MM.1S (cell line): ENCODE measurements at regions not wholly inside any gene's neighbourhood (a gene's known extent, or its start where the extent isn't known, plus 50 kb on each side); places are given as distances from the start of the nearest gene placed in this dataset.

Source experiments
- CTCF ChIP-seq: fragments of 300-600 bp; sonication (generic); IDR thresholded peaks from 2 replicates; pipeline ENCODE4 v1.5.1; 2016; ENCODE audit warnings: antibody characterized with exemption, low read length, mixed read lengths
- EZH2 ChIP-seq: fragments of 300-600 bp; sonication (generic); optimal IDR thresholded peaks from 2 replicates; pipeline ENCODE3; 2017; ENCODE audit warnings: low read depth, mild to moderate bottlenecking, antibody characterized with exemption, low read length, mixed read lengths

- TF ChIP-seq CTCF (no peak), EZH2 (no peak)
These were observed 195.1 kb upstream of the NR5A2 start for GRCh38 chr1:199832451-199832850.
